PFSK-1 (cell line): ENCODE measurements at regions not wholly inside any gene's neighbourhood (a gene's known extent, or its start where the extent isn't known, plus 50 kb on each side); places are given as distances from the start of the nearest gene placed in this dataset.

Source experiments
- FOXP2 ChIP-seq: optimal IDR thresholded peaks from 2 replicates; pipeline ENCODE3; 2011; ENCODE audit warnings: borderline replicate concordance, control low read depth, inconsistent platforms; ENCODE audit not compliant: insufficient read depth; ENCODE audit errors: extremely low read length, extremely low read depth
- POLR2AphosphoS5 ChIP-seq: IDR thresholded peaks from 2 replicates; pipeline ENCODE4 v1.6.1; 2012; ENCODE audit warnings: low read depth, mild to moderate bottlenecking, control low read depth, low read length, moderate library complexity
- SIN3A ChIP-seq: IDR thresholded peaks from 2 replicates; pipeline ENCODE4 v1.6.1; 2012; ENCODE audit warnings: mild to moderate bottlenecking, low read length, moderate library complexity, borderline replicate concordance; ENCODE audit not compliant: insufficient read depth
- TAF1 ChIP-seq: IDR thresholded peaks from 2 replicates; pipeline ENCODE4 v1.6.1; 2012; ENCODE audit warnings: low read length, control low read depth, borderline replicate concordance; ENCODE audit not compliant: insufficient read depth
- TF ChIP-seq, protein P1 (sequence below), 2 experiments: IDR thresholded peaks; 2 replicates each; pipeline versions ENCODE4 v1.6.1 to v1.8.0; 2011 to 2012; ENCODE audit warnings: low read depth in 2 of 2, low read length in 2 of 2, control low read depth in 1 of 2, inconsistent platforms in 1 of 2, mild to moderate bottlenecking in 1 of 2, moderate library complexity in 1 of 2; ENCODE audit not compliant: insufficient read depth in 1 of 2

DNA sequence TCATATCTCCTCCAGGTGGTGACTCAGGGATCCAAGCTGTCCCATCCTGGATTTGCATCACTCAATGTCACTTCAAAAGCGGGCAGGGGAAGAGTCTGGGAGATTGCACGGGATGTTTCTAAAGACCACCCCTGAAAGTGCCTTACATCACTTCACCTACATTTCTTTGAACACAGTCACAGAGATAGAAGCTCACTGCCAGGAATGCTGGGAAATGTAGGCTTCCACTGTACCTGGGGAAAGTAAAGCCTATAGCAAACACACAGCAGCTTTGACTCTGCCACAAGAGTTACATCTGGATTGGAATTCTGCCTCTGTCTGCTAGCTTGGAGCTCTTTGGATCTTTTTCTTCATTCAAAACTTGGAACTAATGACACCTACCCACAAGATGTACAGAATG lies 300.9 kb downstream of the WDR11 start:
- no peak for TF ChIP-seq TAF1
- TF ChIP-seq, protein P1, sequence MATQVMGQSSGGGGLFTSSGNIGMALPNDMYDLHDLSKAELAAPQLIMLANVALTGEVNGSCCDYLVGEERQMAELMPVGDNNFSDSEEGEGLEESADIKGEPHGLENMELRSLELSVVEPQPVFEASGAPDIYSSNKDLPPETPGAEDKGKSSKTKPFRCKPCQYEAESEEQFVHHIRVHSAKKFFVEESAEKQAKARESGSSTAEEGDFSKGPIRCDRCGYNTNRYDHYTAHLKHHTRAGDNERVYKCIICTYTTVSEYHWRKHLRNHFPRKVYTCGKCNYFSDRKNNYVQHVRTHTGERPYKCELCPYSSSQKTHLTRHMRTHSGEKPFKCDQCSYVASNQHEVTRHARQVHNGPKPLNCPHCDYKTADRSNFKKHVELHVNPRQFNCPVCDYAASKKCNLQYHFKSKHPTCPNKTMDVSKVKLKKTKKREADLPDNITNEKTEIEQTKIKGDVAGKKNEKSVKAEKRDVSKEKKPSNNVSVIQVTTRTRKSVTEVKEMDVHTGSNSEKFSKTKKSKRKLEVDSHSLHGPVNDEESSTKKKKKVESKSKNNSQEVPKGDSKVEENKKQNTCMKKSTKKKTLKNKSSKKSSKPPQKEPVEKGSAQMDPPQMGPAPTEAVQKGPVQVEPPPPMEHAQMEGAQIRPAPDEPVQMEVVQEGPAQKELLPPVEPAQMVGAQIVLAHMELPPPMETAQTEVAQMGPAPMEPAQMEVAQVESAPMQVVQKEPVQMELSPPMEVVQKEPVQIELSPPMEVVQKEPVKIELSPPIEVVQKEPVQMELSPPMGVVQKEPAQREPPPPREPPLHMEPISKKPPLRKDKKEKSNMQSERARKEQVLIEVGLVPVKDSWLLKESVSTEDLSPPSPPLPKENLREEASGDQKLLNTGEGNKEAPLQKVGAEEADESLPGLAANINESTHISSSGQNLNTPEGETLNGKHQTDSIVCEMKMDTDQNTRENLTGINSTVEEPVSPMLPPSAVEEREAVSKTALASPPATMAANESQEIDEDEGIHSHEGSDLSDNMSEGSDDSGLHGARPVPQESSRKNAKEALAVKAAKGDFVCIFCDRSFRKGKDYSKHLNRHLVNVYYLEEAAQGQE (IDR thresholded peaks at IDR 0.05; ENCODE audit: insufficient read depth in 1 of 2, low read depth in 2 of 2, low read length in 2 of 2): no peak
- no peak for TF ChIP-seq POLR2AphosphoS5
- TF ChIP-seq FOXP2: no peak
- TF ChIP-seq SIN3A: no peak
